Aorta (tissue), 5 donors: ENCODE measurements at regions not wholly inside any gene's neighbourhood (a gene's known extent, or its start where the extent isn't known, plus 50 kb on each side); places are given as distances from the start of the nearest gene placed in this dataset.

Source experiments
- ATAC-seq: fragments of 200-7000 bp; cut with Tn5 transposase; one replicate; pipeline ENCODE4 v1.9.1; 2022; ENCODE audit warnings: moderate library complexity; ENCODE audit not compliant: low FRiP score
- DNase-seq, 2 donors: peaks; one replicate each; pipeline ENCODE4 v3.0.0-alpha.2; 2020
- H3K27ac ChIP-seq, 2 donors: one replicate each; pipeline ENCODE4 v1.5.1; 2013; ENCODE audit warnings: low read length in 2 of 2, mild to moderate bottlenecking in 2 of 2, moderate library complexity in 2 of 2, control low read depth in 1 of 2, inconsistent platforms in 1 of 2, low read depth in 1 of 2
- H3K27me3 ChIP-seq, 2 donors: one replicate each; pipeline ENCODE4 v1.6.1; 2013; ENCODE audit warnings: control low read depth in 1 of 2, low read length in 1 of 2, mild to moderate bottlenecking in 1 of 2, moderate library complexity in 1 of 2; ENCODE audit not compliant: insufficient read depth in 2 of 2, control insufficient read depth in 1 of 2
- H3K36me3 ChIP-seq, 2 donors: one replicate each; pipeline ENCODE4 v1.6.1; 2013; ENCODE audit warnings: control low read depth in 1 of 2, low read length in 1 of 2, mild to moderate bottlenecking in 1 of 2; ENCODE audit not compliant: insufficient read depth in 2 of 2, control insufficient read depth in 1 of 2
- H3K4me1 ChIP-seq, 2 donors: one replicate each; pipeline ENCODE4 v1.6.1; 2013; ENCODE audit warnings: low read length in 2 of 2, control low read depth in 1 of 2, mild to moderate bottlenecking in 1 of 2, moderate library complexity in 1 of 2; ENCODE audit not compliant: insufficient read depth in 2 of 2, control insufficient read depth in 1 of 2
- H3K4me3 ChIP-seq, 2 donors: one replicate each; pipeline ENCODE4 v1.5.1; 2013; ENCODE audit warnings: low read length in 2 of 2, control low read depth in 1 of 2, mild to moderate bottlenecking in 1 of 2
- H3K9me3 ChIP-seq: one replicate; pipeline ENCODE4 v1.6.1; 2013; ENCODE audit warnings: mild to moderate bottlenecking, low read length; ENCODE audit not compliant: control insufficient read depth
- WGBS, 2 donors: extraction: QIAGEN DNeasy Blood & Tissue Kit; methylation state at CpG; one replicate each; pipeline ENCODE4 v1.1.7; 2013; 5-methylcytosine and 5-hydroxymethylcytosine counted together
- intact Hi-C, 2 donors: fragments of 100-400 bp; cut with DNase I; formaldehyde crosslinking; loops; one replicate each; pipeline versions ENCODE4 v1.14.2 to v1.15.0; 2022
- donor health status: healthy with polysubstance abuse.
- donor health status: Bipolar disorder and iron deficiency.
- donor health status: DM: no; HTN: no; CAD: no.
- donor health status: DM: no; HTN: no; CAD: no.
- donor health status: DM: yes; HTN: yes; CAD: no.

- DNase-seq (peak; percentile 99 to 100), ATAC-seq (peak; percentile 98)
- H3K27ac ChIP-seq = peak overlapping the region in 1 of 2 donors; percentile 85
- 2% methylated on average over 48 of the region's 48 CpGs for WGBS, 2 donors
- no peaks in the 10 kb centered on the region for H3K36me3 ChIP-seq
- no peaks in the 10 kb centered on the region for H3K4me1 ChIP-seq
- intact Hi-C loops = no loop called here
- no peaks in the 10 kb centered on the region for H3K27me3 ChIP-seq
- no peaks in the 10 kb centered on the region for H3K9me3 ChIP-seq
- H3K4me3 ChIP-seq = peak overlapping the region; percentile 54 to 56
Measured at GRCh38 chr1:9428601-9429341, 110.5 kb upstream of the SLC25A33 start.

- Histone ChIP-seq H3K4me3 (peak overlapping the region; percentile 36 to 54), H3K36me3 (no peaks in the 10 kb centered on the region), H3K27me3 (no peaks in the 10 kb centered on the region), H3K4me1 (no peaks in the 10 kb centered on the region), H3K27ac (peak overlapping the region in 1 of 2 donors; percentile 58), H3K9me3 (no peaks in the 10 kb centered on the region)
- intact Hi-C loops = no loop called here
- ATAC-seq (peak; percentile 34), DNase-seq (no peak)
- WGBS, 2 donors = 3 to 4% methylated on average over 6 of the region's 6 CpGs
Measured at GRCh38 chr1:9429342-9429711, 109.9 kb upstream of the SLC25A33 start.

- no peak overlapping the region for H3K27ac ChIP-seq
- no peaks in the 10 kb centered on the region for H3K27me3 ChIP-seq
- H3K9me3 ChIP-seq = no peaks in the 10 kb centered on the region
- intact Hi-C loops = loop anchor here in 1 of 2 donors (5.0 kb wide), 1 partner anchor 57 kb away; no protein-coding TSS in a partner anchor
- no peaks in the 10 kb centered on the region for H3K36me3 ChIP-seq
- WGBS, 2 donors = 46 to 57% methylated on average over 11 of the region's 11 CpGs
- ATAC-seq (no peak), DNase-seq (no peak)
- no peak overlapping the region for H3K4me3 ChIP-seq
- peaks cover 0 to 11% of the 10 kb centered on the region in 2 donors for H3K4me1 ChIP-seq
Measured at GRCh38 chr1:9434247-9435152, 104.8 kb upstream of the SLC25A33 start.

GRCh38 chr1:9435153-9435636 is 104.1 kb upstream of the SLC25A33 start:
- no peaks in the 10 kb centered on the region for H3K36me3 ChIP-seq
- DNase-seq (no peak), ATAC-seq (peak; percentile 23)
- no peaks in the 10 kb centered on the region for H3K27me3 ChIP-seq
- H3K27ac ChIP-seq = peak overlapping the region in 1 of 2 donors; percentile 27
- no peak overlapping the region for H3K4me3 ChIP-seq
- WGBS, 2 donors = 8 to 10% methylated on average over 4 of the region's 4 CpGs
- H3K9me3 ChIP-seq = no peaks in the 10 kb centered on the region
- H3K4me1 ChIP-seq = peaks cover 0 to 11% of the 10 kb centered on the region in 2 donors
- intact Hi-C loops = loop anchor here in 1 of 2 donors (5.0 kb wide), 1 partner anchor 58 kb away; no protein-coding TSS in a partner anchor

- DNase-seq (no peak), ATAC-seq (no peak)
- H3K9me3 ChIP-seq = no peaks in the 10 kb centered on the region
- H3K4me1 ChIP-seq = peaks cover 0 to 11% of the 10 kb centered on the region in 2 donors
- intact Hi-C loops = loop anchor here in 1 of 2 donors (5.0 kb wide), 1 partner anchor 59 kb away; no protein-coding TSS in a partner anchor
- H3K27ac ChIP-seq = no peak overlapping the region
- H3K4me3 ChIP-seq = no peak overlapping the region
- 31 to 37% methylated on average over 5 of the region's 5 CpGs for WGBS, 2 donors
- H3K36me3 ChIP-seq = no peaks in the 10 kb centered on the region
- H3K27me3 ChIP-seq = no peaks in the 10 kb centered on the region
Measured at GRCh38 chr1:9435854-9436640, 103.2 kb upstream of the SLC25A33 start.

GRCh38 chr1:9437961-9438430 is 101.3 kb upstream of the SLC25A33 start:
- no peak overlapping the region for H3K4me3 ChIP-seq
- H3K4me1 ChIP-seq = peaks cover 0 to 11% of the 10 kb centered on the region in 2 donors
- H3K27me3 ChIP-seq = no peaks in the 10 kb centered on the region
- peak overlapping the region; percentile 46 to 85 for H3K27ac ChIP-seq
- H3K36me3 ChIP-seq = no peaks in the 10 kb centered on the region
- H3K9me3 ChIP-seq = no peaks in the 10 kb centered on the region
- 12 to 33% methylated on average over 14 of the region's 14 CpGs for WGBS, 2 donors
- peak; percentile 69 for ATAC-seq
- DNase-seq = peak; percentile 83 to 85
- intact Hi-C loops = loop anchor here in 1 of 2 donors (5.0 kb wide), 1 partner anchor 61 kb away; no protein-coding TSS in a partner anchor

GRCh38 chr1:9438431-9439073 is 100.7 kb upstream of the SLC25A33 start:
- intact Hi-C loops = loop anchor here in 1 of 2 donors (5.0 kb wide), 1 partner anchor 61 kb away; no protein-coding TSS in a partner anchor
- 13 to 28% methylated on average over 12 of the region's 12 CpGs for WGBS, 2 donors
- DNase-seq (peak; percentile 80 to 82), ATAC-seq (peak; percentile 70)
- Histone ChIP-seq H3K4me1 (peaks cover 0 to 11% of the 10 kb centered on the region in 2 donors), H3K4me3 (no peak overlapping the region), H3K27ac (peak overlapping the region; percentile 38 to 85), H3K9me3 (no peaks in the 10 kb centered on the region), H3K36me3 (no peaks in the 10 kb centered on the region), H3K27me3 (no peaks in the 10 kb centered on the region)
